ENCODE measurements at regions not wholly inside any gene's neighbourhood (a gene's known extent, or its start where the extent isn't known, plus 50 kb on each side); places are given as distances from the start of the nearest gene placed in this dataset.
"Not testable (repeated sequence)": the region's sequence is repeated elsewhere in the genome, so short reads cannot be mapped to it uniquely, and the experiment has no call there.

GRCh38 chr2:91577406-91577805, 2885.9 kb downstream of the RPIA start:
- H3K9me3 Mint-ChIP-seq; H3K36me3 Mint-ChIP-seq (ENCODE audit: insufficient read depth in 2 of 2); H3K27me3 Mint-ChIP-seq (ENCODE audit: low read depth); H3K27ac Mint-ChIP-seq; H3K4me1 Mint-ChIP-seq (ENCODE audit: low read depth); H3K4me3 Mint-ChIP-seq; DNase-seq; ATAC-seq (replicated peaks in 1 of 2): not testable (repeated sequence)

GRCh38 chr2:91578678-91579077, 2887.2 kb downstream of the RPIA start:
- H3K4me1 Mint-ChIP-seq (ENCODE audit: low read depth); H3K9me3 Mint-ChIP-seq; H3K36me3 Mint-ChIP-seq (ENCODE audit: insufficient read depth in 2 of 2); H3K27ac Mint-ChIP-seq; DNase-seq; H3K4me3 Mint-ChIP-seq; ATAC-seq (replicated peaks in 1 of 2); H3K27me3 Mint-ChIP-seq (ENCODE audit: low read depth): not testable (repeated sequence)

DNA sequence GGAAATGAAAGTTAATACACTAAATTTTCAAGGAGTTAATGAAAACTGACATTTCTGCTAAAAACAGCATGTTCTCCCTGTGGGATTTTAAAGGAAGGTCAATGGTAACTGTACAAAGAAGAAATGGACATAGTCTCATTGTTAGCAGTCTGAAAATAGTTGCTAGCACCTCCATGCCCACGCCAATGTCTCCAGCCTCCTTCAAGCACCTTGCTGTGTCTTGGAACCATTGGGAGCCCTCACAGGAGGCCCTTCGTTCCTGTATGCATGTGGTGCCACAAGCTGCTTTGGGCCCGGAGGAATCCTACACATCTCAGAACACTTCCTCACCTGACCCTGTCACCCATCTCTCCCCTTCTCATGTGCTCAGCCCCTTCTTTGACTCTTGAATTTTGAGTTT, 2888.1 kb downstream of the RPIA start:
- H3K9me3 Mint-ChIP-seq; H3K4me1 Mint-ChIP-seq (ENCODE audit: low read depth); DNase-seq; H3K36me3 Mint-ChIP-seq (ENCODE audit: insufficient read depth in 2 of 2); H3K27me3 Mint-ChIP-seq (ENCODE audit: low read depth); ATAC-seq (replicated peaks in 1 of 2); H3K4me3 Mint-ChIP-seq; H3K27ac Mint-ChIP-seq: not testable (repeated sequence)

- DNase-seq; H3K4me1 Mint-ChIP-seq (ENCODE audit: low read depth); H3K27me3 Mint-ChIP-seq (ENCODE audit: low read depth); H3K36me3 Mint-ChIP-seq (ENCODE audit: insufficient read depth in 2 of 2); H3K9me3 Mint-ChIP-seq; H3K27ac Mint-ChIP-seq; ATAC-seq (replicated peaks in 1 of 2); H3K4me3 Mint-ChIP-seq: not testable (repeated sequence)
These were observed 2888.6 kb downstream of the RPIA start for GRCh38 chr2:91580043-91580442.

- DNase-seq; H3K36me3 Mint-ChIP-seq (ENCODE audit: insufficient read depth in 2 of 2); H3K4me1 Mint-ChIP-seq (ENCODE audit: low read depth); ATAC-seq (replicated peaks in 1 of 2); H3K27ac Mint-ChIP-seq; H3K4me3 Mint-ChIP-seq; H3K9me3 Mint-ChIP-seq: not testable (repeated sequence)
- H3K27me3 Mint-ChIP-seq (ENCODE audit: low read depth) = peaks cover 11% of the 10 kb centered on the region
These were observed 2895.6 kb downstream of the RPIA start for GRCh38 chr2:91587098-91587497.

DNA sequence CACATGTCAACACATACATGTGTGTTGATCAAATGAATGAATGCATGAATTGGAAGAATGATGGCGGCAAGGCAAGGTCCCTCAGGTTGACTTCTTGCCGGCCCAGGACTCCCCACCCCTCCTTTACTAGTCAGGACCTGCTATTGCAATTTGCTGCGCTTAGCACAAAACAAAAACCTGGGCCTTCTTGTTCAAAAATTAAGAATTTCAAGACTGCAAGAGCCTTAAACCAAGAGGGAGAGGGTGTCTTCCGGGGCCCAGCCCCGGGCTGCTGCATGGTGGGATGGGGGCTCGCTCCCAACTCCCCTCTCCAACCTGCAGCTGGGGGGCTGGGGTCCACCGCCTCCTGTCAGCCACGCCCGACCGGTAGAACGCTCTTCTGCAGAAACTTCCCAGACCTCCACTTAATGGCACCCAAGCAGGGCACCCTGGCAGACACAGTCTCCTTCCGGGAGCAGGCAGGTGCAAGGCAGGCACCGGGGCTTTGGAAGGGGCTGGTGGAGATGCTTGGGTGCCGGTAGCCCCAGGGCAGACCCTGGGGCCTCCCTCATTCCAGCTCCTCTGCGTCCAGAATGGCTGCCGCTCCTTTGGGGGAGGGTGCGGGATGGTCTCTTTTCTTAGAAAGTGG, 2896.5 kb downstream of the RPIA start:
- DNase-seq; ATAC-seq (replicated peaks in 1 of 2); H3K4me1 Mint-ChIP-seq (ENCODE audit: low read depth); H3K27ac Mint-ChIP-seq; H3K36me3 Mint-ChIP-seq (ENCODE audit: insufficient read depth in 2 of 2); H3K4me3 Mint-ChIP-seq; H3K9me3 Mint-ChIP-seq: not testable (repeated sequence)
- peaks cover 11% of the 10 kb centered on the region for H3K27me3 Mint-ChIP-seq (ENCODE audit: low read depth)

- DNase-seq; ATAC-seq (replicated peaks in 1 of 2); H3K9me3 Mint-ChIP-seq; H3K36me3 Mint-ChIP-seq (ENCODE audit: insufficient read depth in 2 of 2); H3K27ac Mint-ChIP-seq; H3K4me3 Mint-ChIP-seq; H3K4me1 Mint-ChIP-seq (ENCODE audit: low read depth): not testable (repeated sequence)
- peaks cover 11% of the 10 kb centered on the region for H3K27me3 Mint-ChIP-seq (ENCODE audit: low read depth)
These were observed 2897.3 kb downstream of the RPIA start for GRCh38 chr2:91588782-91589223.

DNA sequence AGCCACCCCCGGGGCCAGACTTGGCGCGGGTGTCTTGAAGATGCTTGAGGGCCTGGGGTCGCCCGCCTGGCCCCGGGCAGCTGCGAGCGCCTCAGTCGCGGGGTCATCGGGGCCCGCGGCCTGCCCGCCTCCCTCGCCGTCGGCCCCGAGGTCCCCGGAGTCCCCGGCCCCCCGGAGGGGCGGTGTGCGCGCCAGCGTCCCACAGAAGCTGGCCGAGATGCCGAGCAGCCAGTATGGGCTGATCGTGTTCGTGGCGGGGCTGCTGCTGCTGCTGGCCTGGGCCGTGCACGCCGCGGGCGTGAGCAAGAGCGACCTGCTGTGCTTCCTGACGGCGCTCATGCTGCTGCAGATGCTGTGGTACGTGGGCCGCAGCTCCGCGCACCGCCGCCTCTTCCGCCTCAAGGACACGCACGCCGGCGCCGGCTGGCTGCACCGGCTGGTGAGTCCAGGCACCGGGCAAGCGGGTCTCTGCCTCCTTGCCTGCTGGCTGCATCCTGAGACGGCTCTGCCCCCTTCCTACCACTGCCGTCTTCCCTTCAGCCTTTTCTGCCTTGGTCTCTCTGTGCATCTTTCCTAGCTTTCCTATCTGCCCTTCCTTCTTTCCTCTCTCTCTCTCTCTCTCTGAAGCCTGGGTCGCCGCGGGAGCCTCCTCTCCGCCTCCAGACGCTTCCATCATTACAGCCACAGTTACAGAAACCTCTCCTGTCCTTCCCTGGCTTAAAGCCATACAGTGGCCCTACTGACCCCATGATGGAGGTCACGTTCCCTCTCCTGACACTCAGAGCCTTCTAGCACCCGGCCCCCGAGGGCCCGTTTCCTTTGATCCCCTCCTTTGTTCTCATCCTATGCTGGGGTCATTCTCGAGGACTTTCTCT, 2898.2 kb downstream of the RPIA start:
- H3K27me3 Mint-ChIP-seq (ENCODE audit: low read depth) = peaks cover 11% of the 10 kb centered on the region
- not testable (repeated sequence) for ATAC-seq (replicated peaks in 1 of 2); DNase-seq; H3K9me3 Mint-ChIP-seq; H3K36me3 Mint-ChIP-seq (ENCODE audit: insufficient read depth in 2 of 2); H3K27ac Mint-ChIP-seq; H3K4me1 Mint-ChIP-seq (ENCODE audit: low read depth); H3K4me3 Mint-ChIP-seq

DNA sequence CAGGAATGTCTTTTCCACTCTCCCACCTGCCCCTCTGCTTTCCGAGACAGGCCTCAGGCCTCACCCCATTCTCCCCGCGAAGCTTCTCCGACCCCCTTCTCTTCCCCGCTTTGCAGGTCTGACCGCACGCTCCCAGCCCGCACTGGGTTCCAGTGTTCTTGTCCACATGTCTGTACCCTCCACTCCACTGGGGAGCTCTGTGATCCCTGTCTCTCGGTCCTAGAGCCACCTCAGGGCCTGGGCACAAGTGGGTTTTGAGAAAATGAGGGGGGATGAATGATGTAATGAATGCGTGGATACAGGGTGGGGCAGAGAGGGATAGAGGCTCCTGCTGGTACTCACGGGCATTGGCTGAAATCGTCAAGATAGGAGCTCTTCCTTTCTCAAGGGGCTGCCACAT, 2898.9 kb downstream of the RPIA start:
- H3K27me3 Mint-ChIP-seq (ENCODE audit: low read depth) = peaks cover 11% of the 10 kb centered on the region
- not testable (repeated sequence) for H3K27ac Mint-ChIP-seq; H3K36me3 Mint-ChIP-seq (ENCODE audit: insufficient read depth in 2 of 2); H3K9me3 Mint-ChIP-seq; H3K4me3 Mint-ChIP-seq; ATAC-seq (replicated peaks in 1 of 2); H3K4me1 Mint-ChIP-seq (ENCODE audit: low read depth); DNase-seq

GRCh38 chr2:91591066-91591465, 2899.6 kb downstream of the RPIA start:
- H3K4me1 Mint-ChIP-seq (ENCODE audit: low read depth); ATAC-seq (replicated peaks in 1 of 2); H3K9me3 Mint-ChIP-seq; DNase-seq; H3K36me3 Mint-ChIP-seq (ENCODE audit: insufficient read depth in 2 of 2); H3K4me3 Mint-ChIP-seq; H3K27ac Mint-ChIP-seq: not testable (repeated sequence)
- H3K27me3 Mint-ChIP-seq (ENCODE audit: low read depth) = peaks cover 11% of the 10 kb centered on the region

GRCh38 chr2:91597436-91597835, 2906.0 kb downstream of the RPIA start:
- H3K27me3 Mint-ChIP-seq (ENCODE audit: low read depth) = not testable (repeated sequence)

GRCh38 chr2:91598519-91598918, 2907.0 kb downstream of the RPIA start:
- H3K36me3 Mint-ChIP-seq (ENCODE audit: insufficient read depth in 2 of 2); H3K4me1 Mint-ChIP-seq (ENCODE audit: low read depth); H3K27ac Mint-ChIP-seq; H3K4me3 Mint-ChIP-seq; DNase-seq; ATAC-seq (replicated peaks in 1 of 2); H3K27me3 Mint-ChIP-seq (ENCODE audit: low read depth); H3K9me3 Mint-ChIP-seq: not testable (repeated sequence)

More at GRCh38 chr2:91597436-91597835, 2906.0 kb downstream of the RPIA start:
- not testable (repeated sequence) for H3K4me3 Mint-ChIP-seq; H3K9me3 Mint-ChIP-seq; H3K36me3 Mint-ChIP-seq (ENCODE audit: insufficient read depth in 2 of 2); ATAC-seq (replicated peaks in 1 of 2); H3K27ac Mint-ChIP-seq; DNase-seq; H3K4me1 Mint-ChIP-seq (ENCODE audit: low read depth)

DNA sequence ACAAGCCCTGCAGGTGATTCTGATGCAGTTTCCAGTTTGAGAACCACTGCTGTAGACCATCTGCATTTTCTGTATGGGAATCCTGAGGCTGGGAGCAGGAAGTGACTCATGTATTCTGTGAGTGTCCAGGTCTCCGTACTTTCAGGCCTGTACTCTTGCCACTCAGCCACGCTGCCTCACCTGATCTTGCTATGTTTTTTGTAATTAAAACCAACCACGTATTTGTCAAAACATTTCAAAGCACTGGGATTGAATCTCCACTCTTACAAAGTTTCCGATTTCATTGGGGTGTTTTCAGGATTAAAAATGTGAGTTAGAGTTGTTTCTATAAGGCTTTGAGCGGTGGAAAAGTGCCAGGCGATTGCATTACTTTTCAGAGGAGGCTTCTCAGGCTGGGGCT, 2907.5 kb downstream of the RPIA start:
- H3K27me3 Mint-ChIP-seq (ENCODE audit: low read depth); H3K4me3 Mint-ChIP-seq: not testable (repeated sequence)

More for the DNA sequence above, 2907.5 kb downstream of the RPIA start:
- H3K36me3 Mint-ChIP-seq (ENCODE audit: insufficient read depth in 2 of 2); H3K27ac Mint-ChIP-seq; DNase-seq; ATAC-seq (replicated peaks in 1 of 2); H3K4me1 Mint-ChIP-seq (ENCODE audit: low read depth); H3K9me3 Mint-ChIP-seq: not testable (repeated sequence)
